ENCODE measurements at regions not wholly inside any gene's neighbourhood (a gene's known extent, or its start where the extent isn't known, plus 50 kb on each side); places are given as distances from the start of the nearest gene placed in this dataset.
"Not testable (repeated sequence)": the region's sequence is repeated elsewhere in the genome, so short reads cannot be mapped to it uniquely, and the experiment has no call there.

GRCh38 chr1:214095896-214096295, 108.1 kb downstream of the PROX1 start:
- H3K4me3 ChIP-seq; DNase-seq; H3K36me3 ChIP-seq; H3K4me1 ChIP-seq; H3K27me3 ChIP-seq; H3K9me3 ChIP-seq (replicated peaks); H3K27ac ChIP-seq: not testable (repeated sequence)

- Histone ChIP-seq H3K27me3 (no peaks in the 10 kb centered on the region), H3K4me3 (no peak overlapping the region), H3K4me1 (peaks cover 12% of the 10 kb centered on the region), H3K9me3 (replicated peaks) (no peaks in the 10 kb centered on the region; the same call in 1 of the 2 replicates), H3K36me3 (no peaks in the 10 kb centered on the region), H3K27ac (no peak overlapping the region)
- no peak for DNase-seq
These were observed 113.5 kb downstream of the PROX1 start for GRCh38 chr1:214101246-214101645.

- Histone ChIP-seq H3K4me1 (peaks cover 12% of the 10 kb centered on the region), H3K36me3 (no peaks in the 10 kb centered on the region), H3K27me3 (no peaks in the 10 kb centered on the region), H3K4me3 (no peak overlapping the region), H3K27ac (no peak overlapping the region), H3K9me3 (replicated peaks) (no peaks in the 10 kb centered on the region; the same call in 1 of the 2 replicates)
- DNase-seq, result no peak
These were observed 114.1 kb downstream of the PROX1 start for GRCh38 chr1:214101828-214102227.

- Histone ChIP-seq H3K36me3 (no peaks in the 10 kb centered on the region), H3K27me3 (no peaks in the 10 kb centered on the region), H3K4me3 (no peak overlapping the region), H3K27ac (no peak overlapping the region), H3K9me3 (replicated peaks) (no peaks in the 10 kb centered on the region; the same call in 1 of the 2 replicates), H3K4me1 (peaks cover 9% of the 10 kb centered on the region)
- DNase-seq, result peak; percentile 16 to 39
These were observed 115.1 kb downstream of the PROX1 start for GRCh38 chr1:214102907-214103306.

- no peaks in the 10 kb centered on the region for H3K27me3 ChIP-seq
These were observed 116.0 kb downstream of the PROX1 start for GRCh38 chr1:214103778-214104177.

GRCh38 chr1:214106375-214106774, 118.6 kb downstream of the PROX1 start:
- Histone ChIP-seq H3K27me3 (no peaks in the 10 kb centered on the region), H3K27ac (no peak overlapping the region), H3K36me3 (no peaks in the 10 kb centered on the region), H3K4me1 (peaks cover 14% of the 10 kb centered on the region), H3K9me3 (replicated peaks) (no peaks in the 10 kb centered on the region), H3K4me3 (no peak overlapping the region)
- DNase-seq, result no peak

More at GRCh38 chr1:214103778-214104177, 116.0 kb downstream of the PROX1 start:
- Histone ChIP-seq H3K36me3 (no peaks in the 10 kb centered on the region), H3K9me3 (replicated peaks) (no peaks in the 10 kb centered on the region), H3K27ac (no peak overlapping the region), H3K4me1 (peaks cover 10% of the 10 kb centered on the region), H3K4me3 (no peak overlapping the region)
- DNase-seq, result no peak

- Histone ChIP-seq H3K36me3 (no peaks in the 10 kb centered on the region), H3K27me3 (no peaks in the 10 kb centered on the region), H3K4me1 (peaks cover 14% of the 10 kb centered on the region), H3K27ac (no peak overlapping the region), H3K4me3 (no peak overlapping the region), H3K9me3 (replicated peaks) (no peaks in the 10 kb centered on the region)
- no peak for DNase-seq
These were observed 119.7 kb downstream of the PROX1 start for GRCh38 chr1:214107322-214108096.

- DNase-seq, result peak in 1 of 2 experiments; percentile 36
- Histone ChIP-seq H3K9me3 (replicated peaks) (no peaks in the 10 kb centered on the region), H3K4me1 (peaks cover 8% of the 10 kb centered on the region), H3K27me3 (no peaks in the 10 kb centered on the region), H3K4me3 (no peak overlapping the region), H3K27ac (no peak overlapping the region), H3K36me3 (no peaks in the 10 kb centered on the region)
These were observed 120.3 kb downstream of the PROX1 start for GRCh38 chr1:214108097-214108446.

GRCh38 chr1:214111796-214112195, 124.0 kb downstream of the PROX1 start:
- H3K27ac ChIP-seq, result no peak overlapping the region
- DNase-seq, result no peak
- H3K4me3 ChIP-seq, result no peak overlapping the region
- 0 out of 2 replicates have a peak, but pooled peaks cover 6% of the 10 kb centered on the region for H3K9me3 ChIP-seq (replicated peaks)
- no peaks in the 10 kb centered on the region for H3K36me3 ChIP-seq
- 0 out of 2 replicates have a peak, but pooled peaks cover 5% of the 10 kb centered on the region for H3K4me1 ChIP-seq
- no peaks in the 10 kb centered on the region for H3K27me3 ChIP-seq

- Histone ChIP-seq H3K36me3 (no peaks in the 10 kb centered on the region), H3K4me3 (no peak overlapping the region), H3K4me1 (no peaks in the 10 kb centered on the region), H3K27ac (no peak overlapping the region), H3K27me3 (no peaks in the 10 kb centered on the region), H3K9me3 (replicated peaks) (peaks cover 18% of the 10 kb centered on the region; the same call in 1 of the 2 replicates)
- no peak for DNase-seq
These were observed 128.5 kb downstream of the PROX1 start for GRCh38 chr1:214116258-214116657.

GRCh38 chr1:214117780-214118179, 130.0 kb downstream of the PROX1 start:
- no peak for DNase-seq

GRCh38 chr1:214120191-214120590, 132.4 kb downstream of the PROX1 start:
- Histone ChIP-seq H3K4me3 (no peak overlapping the region), H3K9me3 (replicated peaks) (peaks cover 18% of the 10 kb centered on the region; the same call in 1 of the 2 replicates), H3K27me3 (no peaks in the 10 kb centered on the region), H3K27ac (no peak overlapping the region), H3K4me1 (peaks cover 5% of the 10 kb centered on the region), H3K36me3 (no peaks in the 10 kb centered on the region)
- no peak for DNase-seq

More at GRCh38 chr1:214117780-214118179, 130.0 kb downstream of the PROX1 start:
- no peak overlapping the region for H3K4me3 ChIP-seq
- H3K9me3 ChIP-seq (replicated peaks), result peaks cover 18% of the 10 kb centered on the region; the same call in 1 of the 2 replicates
- H3K27ac ChIP-seq, result no peak overlapping the region
- H3K27me3 ChIP-seq, result no peaks in the 10 kb centered on the region
- no peaks in the 10 kb centered on the region for H3K4me1 ChIP-seq
- no peaks in the 10 kb centered on the region for H3K36me3 ChIP-seq

GRCh38 chr1:214120951-214121350, 133.2 kb downstream of the PROX1 start:
- no peak for DNase-seq
- no peaks in the 10 kb centered on the region for H3K27me3 ChIP-seq
- peaks cover 16% of the 10 kb centered on the region; the same call in 1 of the 2 replicates for H3K9me3 ChIP-seq (replicated peaks)
- no peak overlapping the region for H3K27ac ChIP-seq
- no peaks in the 10 kb centered on the region for H3K36me3 ChIP-seq
- no peak overlapping the region for H3K4me3 ChIP-seq
- peaks cover 5% of the 10 kb centered on the region for H3K4me1 ChIP-seq

- Histone ChIP-seq H3K27me3 (no peaks in the 10 kb centered on the region), H3K27ac (no peak overlapping the region), H3K4me1 (peaks cover 5% of the 10 kb centered on the region), H3K36me3 (no peaks in the 10 kb centered on the region), H3K4me3 (no peak overlapping the region), H3K9me3 (replicated peaks) (peaks cover 10% of the 10 kb centered on the region; the same call in 1 of the 2 replicates)
- no peak for DNase-seq
These were observed 134.3 kb downstream of the PROX1 start for GRCh38 chr1:214122110-214122509.

- H3K27ac ChIP-seq, result no peak overlapping the region
These were observed 135.4 kb downstream of the PROX1 start for GRCh38 chr1:214123061-214123784.

More at GRCh38 chr1:214123061-214123784, 135.4 kb downstream of the PROX1 start:
- Histone ChIP-seq H3K27me3 (no peaks in the 10 kb centered on the region), H3K9me3 (replicated peaks) (no peaks in the 10 kb centered on the region; the same call in 1 of the 2 replicates), H3K36me3 (no peaks in the 10 kb centered on the region), H3K4me1 (peaks cover 5% of the 10 kb centered on the region), H3K4me3 (no peak overlapping the region)
- peak; percentile 65 to 89 for DNase-seq

All from SJCRH30 (cell line).